Endodermal cell (in vitro differentiated cells): ENCODE measurements at regions not wholly inside any gene's neighbourhood (a gene's known extent, or its start where the extent isn't known, plus 50 kb on each side); places are given as distances from the start of the nearest gene placed in this dataset.
"Not testable (repeated sequence)": the region's sequence is repeated elsewhere in the genome, so short reads cannot be mapped to it uniquely, and the experiment has no call there.

Source experiments
- DNase-seq: peaks from one replicate; pipeline ENCODE4 v3.0.0-alpha.2; 2017
- H3K27ac ChIP-seq: 2 replicates; pipeline ENCODE4 v1.5.1; 2013; ENCODE audit warnings: mild to moderate bottlenecking, low read depth, low read length, moderate library complexity
- H3K27me3 ChIP-seq: 2 replicates; pipeline ENCODE4 v1.6.1; 2013; ENCODE audit warnings: mild to moderate bottlenecking, low read length, moderate library complexity; ENCODE audit not compliant: insufficient read depth, control insufficient read depth, poor library complexity, severe bottlenecking
- H3K36me3 ChIP-seq: 2 replicates; pipeline ENCODE4 v1.7.0; 2013; ENCODE audit warnings: mild to moderate bottlenecking, low read length, moderate library complexity; ENCODE audit not compliant: control insufficient read depth, insufficient read depth
- H3K4me1 ChIP-seq: one replicate; pipeline ENCODE4 v1.7.0; 2013; ENCODE audit warnings: low read length; ENCODE audit not compliant: control insufficient read depth, insufficient read depth
- H3K4me3 ChIP-seq: 2 replicates; pipeline ENCODE4 v1.5.1; 2013; ENCODE audit warnings: mild to moderate bottlenecking, low read length, moderate library complexity
- H3K9ac ChIP-seq: 2 replicates; pipeline ENCODE4 v1.6.1; 2013; ENCODE audit warnings: mild to moderate bottlenecking, low read length, moderate library complexity; ENCODE audit not compliant: poor library complexity, severe bottlenecking; ENCODE audit errors: extremely low read depth
- H3K9me3 ChIP-seq: 2 replicates; pipeline ENCODE4 v1.6.1; 2013; ENCODE audit warnings: mild to moderate bottlenecking, low read length, moderate library complexity; ENCODE audit not compliant: control insufficient read depth
- H3K27ac Mint-ChIP-seq: 2 replicates; pipeline ENCODE4 v1.8.0; 2020; ENCODE audit warnings: mixed read lengths
- H3K27me3 Mint-ChIP-seq: 2 replicates; pipeline ENCODE4 v1.8.0; 2021; ENCODE audit warnings: mild to moderate bottlenecking, mixed read lengths; ENCODE audit not compliant: insufficient read depth
- H3K36me3 Mint-ChIP-seq: 2 replicates; pipeline ENCODE4 v1.8.0; 2020; ENCODE audit warnings: low read depth, mixed read lengths
- H3K4me1 Mint-ChIP-seq: 2 replicates; pipeline ENCODE4 v1.8.0; 2020; ENCODE audit warnings: mixed read lengths
- H3K4me3 Mint-ChIP-seq: 2 replicates; pipeline ENCODE4 v1.8.0; 2020; ENCODE audit warnings: mild to moderate bottlenecking, moderate library complexity, mixed read lengths
- H3K9me3 Mint-ChIP-seq: 2 replicates; pipeline ENCODE4 v1.8.0; 2020; ENCODE audit warnings: mild to moderate bottlenecking, mixed read lengths
- WGBS, 2 experiments: methylation state at CpG; one replicate each; pipeline versions ENCODE4 v1.1.5 to v1.1.7; 2013; ENCODE audit warnings: missing lambda C conversion rate in 2 of 2, mixed read lengths in 1 of 2; ENCODE audit not compliant: insufficient coverage in 1 of 2, insufficient read length in 1 of 2; 5-methylcytosine and 5-hydroxymethylcytosine counted together
- TF ChIP-seq, protein P1 (sequence below): fragments of 200-600 bp; sonication (generic); conservative IDR thresholded peaks from 2 replicates; pipeline ENCODE4 v1.5.0; 2021; ENCODE audit warnings: antibody characterized with exemption, mild to moderate bottlenecking

DNA sequence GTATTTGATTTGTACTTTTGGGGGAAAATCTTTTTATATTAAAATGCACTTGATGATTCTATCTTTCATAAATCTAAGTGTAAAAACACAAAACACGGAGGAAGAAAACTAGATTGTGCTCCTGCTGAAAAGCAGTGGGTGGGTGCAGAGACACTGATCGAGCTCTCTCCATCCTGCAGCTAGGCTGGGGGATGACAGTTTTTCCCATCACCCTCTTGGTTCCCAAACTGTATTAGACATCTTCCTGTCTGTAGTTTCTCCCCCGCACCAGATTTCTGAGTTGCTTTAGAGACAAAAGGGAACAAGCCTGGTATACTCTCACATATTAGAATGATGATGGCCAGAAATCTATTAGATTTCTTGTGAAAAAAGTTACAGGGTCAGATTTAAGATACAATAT lies 99.6 kb downstream of the FAM114A2 start:
- no peaks in the 10 kb centered on the region for H3K36me3 ChIP-seq
- peak overlapping the region; percentile 44 for H3K4me3 ChIP-seq
- H3K4me1 Mint-ChIP-seq: no peaks in the 10 kb centered on the region
- DNase-seq: no peak
- no peaks in the 10 kb centered on the region for H3K27me3 Mint-ChIP-seq
- TF ChIP-seq, protein P1, sequence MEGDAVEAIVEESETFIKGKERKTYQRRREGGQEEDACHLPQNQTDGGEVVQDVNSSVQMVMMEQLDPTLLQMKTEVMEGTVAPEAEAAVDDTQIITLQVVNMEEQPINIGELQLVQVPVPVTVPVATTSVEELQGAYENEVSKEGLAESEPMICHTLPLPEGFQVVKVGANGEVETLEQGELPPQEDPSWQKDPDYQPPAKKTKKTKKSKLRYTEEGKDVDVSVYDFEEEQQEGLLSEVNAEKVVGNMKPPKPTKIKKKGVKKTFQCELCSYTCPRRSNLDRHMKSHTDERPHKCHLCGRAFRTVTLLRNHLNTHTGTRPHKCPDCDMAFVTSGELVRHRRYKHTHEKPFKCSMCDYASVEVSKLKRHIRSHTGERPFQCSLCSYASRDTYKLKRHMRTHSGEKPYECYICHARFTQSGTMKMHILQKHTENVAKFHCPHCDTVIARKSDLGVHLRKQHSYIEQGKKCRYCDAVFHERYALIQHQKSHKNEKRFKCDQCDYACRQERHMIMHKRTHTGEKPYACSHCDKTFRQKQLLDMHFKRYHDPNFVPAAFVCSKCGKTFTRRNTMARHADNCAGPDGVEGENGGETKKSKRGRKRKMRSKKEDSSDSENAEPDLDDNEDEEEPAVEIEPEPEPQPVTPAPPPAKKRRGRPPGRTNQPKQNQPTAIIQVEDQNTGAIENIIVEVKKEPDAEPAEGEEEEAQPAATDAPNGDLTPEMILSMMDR: no peak
- H3K9ac ChIP-seq: no peak overlapping the region
- WGBS, 2 experiments: 80 to 92% methylated on average over 2 to 3 of the region's 3 CpGs
- no peak overlapping the region for H3K27ac ChIP-seq
- H3K9me3 ChIP-seq: peaks cover 94% of the 10 kb centered on the region
- no peak overlapping the region for H3K27ac Mint-ChIP-seq
- H3K9me3 Mint-ChIP-seq: peaks cover 84% of the 10 kb centered on the region
- no peaks in the 10 kb centered on the region for H3K27me3 ChIP-seq
- H3K4me1 ChIP-seq: no peaks in the 10 kb centered on the region
- peaks cover 16% of the 10 kb centered on the region for H3K36me3 Mint-ChIP-seq
- H3K4me3 Mint-ChIP-seq: no peak overlapping the region

DNA sequence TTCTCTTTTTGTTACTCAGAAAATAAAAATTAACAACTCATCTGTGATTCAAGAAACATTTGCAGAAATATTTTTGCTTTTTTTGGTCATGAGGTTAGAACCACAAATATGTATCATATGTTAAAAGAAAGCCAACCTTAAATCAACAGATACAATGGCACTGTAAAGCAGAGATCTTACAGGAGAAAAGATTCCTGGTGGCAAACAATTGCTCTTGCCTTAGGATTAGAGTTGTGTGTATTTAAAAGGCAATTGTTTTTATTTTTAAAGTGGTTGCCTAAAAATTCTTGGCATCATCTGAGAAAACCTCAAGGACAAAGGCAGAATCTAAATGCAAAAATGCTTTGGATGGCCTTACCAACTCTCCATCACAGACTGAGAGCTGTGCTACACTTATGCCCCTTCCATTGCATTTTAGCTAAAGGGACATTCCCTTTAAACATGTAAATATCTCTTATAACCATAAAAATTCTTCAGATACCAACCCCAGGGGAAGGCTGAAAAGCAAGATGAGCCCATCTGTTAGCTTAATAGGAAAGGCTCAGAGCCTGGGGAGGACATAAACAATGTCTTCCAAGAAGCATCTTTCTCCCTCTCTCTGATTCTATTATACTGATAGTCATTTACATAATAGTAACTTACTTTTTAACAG lies 100.4 kb downstream of the FAM114A2 start:
- DNase-seq: no peak
- peaks cover 16% of the 10 kb centered on the region for H3K36me3 Mint-ChIP-seq
- H3K36me3 ChIP-seq: no peaks in the 10 kb centered on the region
- no peak overlapping the region for H3K27ac Mint-ChIP-seq
- no peaks in the 10 kb centered on the region for H3K27me3 ChIP-seq
- H3K9me3 ChIP-seq: peaks cover 88% of the 10 kb centered on the region
- H3K27ac ChIP-seq: no peak overlapping the region
- no peak overlapping the region for H3K9ac ChIP-seq
- peaks cover 85% of the 10 kb centered on the region for H3K9me3 Mint-ChIP-seq
- H3K27me3 Mint-ChIP-seq: no peaks in the 10 kb centered on the region
- no peaks in the 10 kb centered on the region for H3K4me1 ChIP-seq
- TF ChIP-seq, protein P1: no peak
- no peak overlapping the region for H3K4me3 Mint-ChIP-seq
- H3K4me1 Mint-ChIP-seq: no peaks in the 10 kb centered on the region
- H3K4me3 ChIP-seq: no peak overlapping the region

DNA sequence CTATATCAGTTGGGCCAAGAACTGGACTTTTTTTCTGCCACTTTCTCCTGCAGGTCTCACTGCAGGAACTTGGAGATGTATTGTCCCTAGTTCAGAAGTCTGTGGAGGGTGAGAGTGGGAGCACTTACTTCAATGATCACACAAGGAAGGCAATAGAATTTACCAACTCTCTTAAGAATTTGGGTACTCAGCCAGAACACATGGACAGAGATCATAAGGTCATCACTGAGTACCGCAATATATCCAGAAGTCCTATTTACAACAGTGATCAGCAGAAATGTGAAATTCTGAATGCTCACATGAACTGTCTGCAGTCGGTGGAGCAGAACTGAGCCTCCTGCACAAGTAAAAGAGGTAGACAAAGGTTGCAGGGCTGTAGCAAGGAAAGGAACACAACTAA lies 101.0 kb downstream of the FAM114A2 start:
- Mint-ChIP-seq H3K9me3 (peaks cover 79% of the 10 kb centered on the region), H3K27me3 (no peaks in the 10 kb centered on the region), H3K36me3 (peaks cover 14% of the 10 kb centered on the region), H3K4me3 (no peak overlapping the region), H3K4me1 (no peaks in the 10 kb centered on the region), H3K27ac (no peak overlapping the region)
- Histone ChIP-seq H3K9me3 (peaks cover 81% of the 10 kb centered on the region), H3K27me3 (no peaks in the 10 kb centered on the region), H3K4me1 (no peaks in the 10 kb centered on the region), H3K4me3 (no peak overlapping the region), H3K9ac (no peak overlapping the region), H3K36me3 (no peaks in the 10 kb centered on the region), H3K27ac (no peak overlapping the region)
- WGBS, 2 experiments: 87 to 89% methylated on average over 2 of the region's 2 CpGs
- DNase-seq: no peak
- TF ChIP-seq, protein P1: no peak

DNA sequence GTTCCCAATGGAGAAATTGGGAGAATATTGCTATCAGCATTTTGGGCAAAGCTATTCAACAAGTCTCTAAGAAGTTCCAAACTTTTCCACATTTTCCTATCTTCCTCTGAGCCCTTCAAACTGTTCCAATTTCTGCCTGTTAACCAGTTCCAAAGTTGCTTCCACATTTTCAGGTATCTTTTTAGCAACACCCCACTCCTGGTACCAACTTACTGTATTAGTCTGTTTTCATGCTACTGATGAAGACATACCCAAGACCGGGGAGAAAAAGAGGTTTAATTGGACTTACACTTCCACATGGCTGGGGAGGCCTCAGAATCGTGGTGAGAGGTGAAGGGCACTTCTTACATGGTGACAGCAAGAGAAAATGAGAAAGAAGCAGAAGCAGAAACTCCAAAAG lies 103.6 kb downstream of the FAM114A2 start:
- not testable (repeated sequence) for H3K36me3 Mint-ChIP-seq, H3K27ac ChIP-seq, H3K4me3 Mint-ChIP-seq, H3K27ac Mint-ChIP-seq, H3K4me1 ChIP-seq, H3K36me3 ChIP-seq, H3K4me1 Mint-ChIP-seq, H3K9ac ChIP-seq, H3K27me3 ChIP-seq, H3K27me3 Mint-ChIP-seq, DNase-seq
- Histone ChIP-seq H3K9me3 (peaks cover 56% of the 10 kb centered on the region), H3K4me3 (peak overlapping the region; percentile 56)
- 81 to 86% methylated on average over 2 of the region's 2 CpGs for WGBS, 2 experiments
- peaks cover 54% of the 10 kb centered on the region for H3K9me3 Mint-ChIP-seq
